Left ventricle myocardium inferior (tissue), 1 donor: ENCODE measurements at regions not wholly inside any gene's neighbourhood (a gene's known extent, or its start where the extent isn't known, plus 50 kb on each side); places are given as distances from the start of the nearest gene placed in this dataset.

Source experiments
- DNase-seq: peaks from one replicate; pipeline ENCODE4 v3.0.0-alpha.2; 2020
- H3K27ac ChIP-seq: fragments of 200-600 bp; replicated peaks from 2 replicates; pipeline ENCODE4 v1.8.0; 2021
- H3K27me3 ChIP-seq: fragments of 200-600 bp; 2 replicates; pipeline ENCODE4 v1.8.0; 2021; ENCODE audit warnings: low read depth
- H3K36me3 ChIP-seq: fragments of 200-600 bp; 2 replicates; pipeline ENCODE4 v1.8.0; 2021
- H3K4me1 ChIP-seq: fragments of 200-600 bp; 2 replicates; pipeline ENCODE4 v1.8.0; 2021
- H3K4me3 ChIP-seq: fragments of 200-600 bp; 2 replicates; pipeline ENCODE4 v1.8.0; 2021; ENCODE audit warnings: mild to moderate bottlenecking, moderate library complexity
- H3K9me3 ChIP-seq: fragments of 200-600 bp; replicated peaks from 2 replicates; pipeline ENCODE4 v1.8.0; 2021
- intact Hi-C: fragments of 100-400 bp; cut with micrococcal nuclease; formaldehyde crosslinking; loops from one replicate; pipeline ENCODE4 v1.11.0; 2022
- TF ChIP-seq, protein P1 (sequence below): fragments of 200-600 bp; IDR thresholded peaks from 2 replicates; pipeline ENCODE4 v1.8.0; 2021; ENCODE audit warnings: antibody characterized with exemption, mild to moderate bottlenecking, borderline replicate concordance
- donor health status: DM: no; HTN: yes; CAD: no; lungs with severe emphysema.

DNA sequence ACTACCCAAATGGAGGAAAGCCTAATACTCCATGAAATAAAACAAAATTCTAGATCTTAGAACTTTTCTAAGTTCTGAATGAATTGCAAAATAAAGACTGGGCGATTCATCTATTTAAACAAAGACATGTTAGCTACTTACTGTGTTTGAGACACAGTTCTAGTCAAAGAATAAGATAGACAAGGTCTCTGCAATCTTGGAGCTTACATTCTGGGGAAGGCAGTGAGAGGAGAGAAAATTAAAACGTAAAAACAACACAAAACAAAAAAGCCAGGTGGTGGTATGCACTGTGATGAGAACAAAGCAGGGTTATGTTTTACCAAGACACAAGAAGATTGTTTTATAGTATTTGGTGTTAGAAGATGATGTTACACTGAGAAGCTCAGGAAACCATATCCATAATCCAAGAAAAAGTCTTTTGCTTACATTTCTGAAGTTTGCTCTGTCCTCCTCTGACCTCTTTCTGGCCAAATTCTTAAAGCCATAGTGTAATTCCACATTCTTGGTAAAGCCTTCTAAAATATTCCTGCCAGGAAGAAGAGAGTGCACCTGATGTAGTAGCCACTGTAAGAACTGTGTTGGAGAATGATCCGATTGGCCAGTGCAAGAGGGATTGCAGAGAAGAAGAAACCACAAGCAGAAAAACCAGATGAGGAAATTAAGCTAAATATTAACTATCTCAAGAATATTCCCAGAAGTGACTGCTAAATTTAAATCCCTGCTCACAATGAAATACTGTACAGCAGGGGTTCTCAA is 218.4 kb downstream of the PCSK1 start:
- peaks cover 4% of the 10 kb centered on the region for H3K9me3 ChIP-seq
- no peak for DNase-seq
- intact Hi-C loops: no loop called here
- H3K36me3 ChIP-seq: no peaks in the 10 kb centered on the region
- no peak overlapping the region for H3K27ac ChIP-seq
- H3K4me1 ChIP-seq: no peaks in the 10 kb centered on the region
- no peak overlapping the region for H3K4me3 ChIP-seq
- no peaks in the 10 kb centered on the region for H3K27me3 ChIP-seq
- TF ChIP-seq, protein P1, sequence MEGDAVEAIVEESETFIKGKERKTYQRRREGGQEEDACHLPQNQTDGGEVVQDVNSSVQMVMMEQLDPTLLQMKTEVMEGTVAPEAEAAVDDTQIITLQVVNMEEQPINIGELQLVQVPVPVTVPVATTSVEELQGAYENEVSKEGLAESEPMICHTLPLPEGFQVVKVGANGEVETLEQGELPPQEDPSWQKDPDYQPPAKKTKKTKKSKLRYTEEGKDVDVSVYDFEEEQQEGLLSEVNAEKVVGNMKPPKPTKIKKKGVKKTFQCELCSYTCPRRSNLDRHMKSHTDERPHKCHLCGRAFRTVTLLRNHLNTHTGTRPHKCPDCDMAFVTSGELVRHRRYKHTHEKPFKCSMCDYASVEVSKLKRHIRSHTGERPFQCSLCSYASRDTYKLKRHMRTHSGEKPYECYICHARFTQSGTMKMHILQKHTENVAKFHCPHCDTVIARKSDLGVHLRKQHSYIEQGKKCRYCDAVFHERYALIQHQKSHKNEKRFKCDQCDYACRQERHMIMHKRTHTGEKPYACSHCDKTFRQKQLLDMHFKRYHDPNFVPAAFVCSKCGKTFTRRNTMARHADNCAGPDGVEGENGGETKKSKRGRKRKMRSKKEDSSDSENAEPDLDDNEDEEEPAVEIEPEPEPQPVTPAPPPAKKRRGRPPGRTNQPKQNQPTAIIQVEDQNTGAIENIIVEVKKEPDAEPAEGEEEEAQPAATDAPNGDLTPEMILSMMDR: no peak

DNA sequence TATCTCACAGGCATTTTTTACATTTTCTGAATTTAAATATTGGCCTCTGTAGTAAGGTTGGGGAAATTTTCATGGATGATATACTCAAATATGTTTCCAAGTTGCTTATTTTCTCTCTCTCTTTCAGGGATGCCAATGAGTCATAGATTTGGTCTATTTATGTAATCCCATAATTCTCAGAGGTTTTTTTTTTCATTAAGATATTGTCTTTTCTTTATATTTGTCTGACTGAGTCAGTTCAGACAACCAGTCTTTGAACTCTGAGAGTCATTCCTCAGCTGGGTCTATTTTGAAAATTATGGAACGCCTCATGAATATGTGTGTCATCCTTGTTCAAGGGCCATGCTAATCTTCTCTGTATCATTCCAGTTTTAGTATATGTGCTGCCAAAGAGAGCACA is 223.2 kb downstream of the PCSK1 start:
- TF ChIP-seq, protein P1: no peak
- no peaks in the 10 kb centered on the region for H3K4me1 ChIP-seq
- no peak overlapping the region for H3K27ac ChIP-seq
- intact Hi-C loops: no loop called here
- no peak for DNase-seq
- peaks cover 43% of the 10 kb centered on the region for H3K9me3 ChIP-seq
- no peaks in the 10 kb centered on the region for H3K27me3 ChIP-seq
- H3K36me3 ChIP-seq: no peaks in the 10 kb centered on the region
- no peak overlapping the region for H3K4me3 ChIP-seq

DNA sequence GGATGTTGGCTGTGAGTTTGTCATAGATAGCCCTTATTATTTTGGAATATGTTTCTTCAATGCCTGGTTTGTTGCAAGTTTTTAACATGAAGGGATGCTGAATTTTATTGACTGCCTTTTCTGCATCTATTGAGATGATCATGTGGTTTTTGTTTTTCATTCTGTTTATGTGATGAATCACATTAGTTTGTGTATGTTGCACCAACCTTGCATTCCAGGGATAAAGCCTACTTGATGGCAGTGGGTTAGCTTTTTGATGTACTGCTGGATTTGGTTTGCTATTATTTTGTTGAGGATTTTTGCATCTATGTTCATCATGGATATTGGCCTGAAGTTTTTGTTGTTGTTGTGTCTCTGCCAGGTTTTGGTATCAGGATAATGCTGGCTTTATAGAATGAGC is 225.6 kb downstream of the PCSK1 start:
- intact Hi-C loops: no loop called here
- DNase-seq: no peak
- H3K9me3 ChIP-seq: peaks cover 43% of the 10 kb centered on the region
- no peaks in the 10 kb centered on the region for H3K27me3 ChIP-seq
- TF ChIP-seq, protein P1: no peak
- no peaks in the 10 kb centered on the region for H3K36me3 ChIP-seq
- no peak overlapping the region for H3K4me3 ChIP-seq
- no peak overlapping the region for H3K27ac ChIP-seq
- no peaks in the 10 kb centered on the region for H3K4me1 ChIP-seq

DNA sequence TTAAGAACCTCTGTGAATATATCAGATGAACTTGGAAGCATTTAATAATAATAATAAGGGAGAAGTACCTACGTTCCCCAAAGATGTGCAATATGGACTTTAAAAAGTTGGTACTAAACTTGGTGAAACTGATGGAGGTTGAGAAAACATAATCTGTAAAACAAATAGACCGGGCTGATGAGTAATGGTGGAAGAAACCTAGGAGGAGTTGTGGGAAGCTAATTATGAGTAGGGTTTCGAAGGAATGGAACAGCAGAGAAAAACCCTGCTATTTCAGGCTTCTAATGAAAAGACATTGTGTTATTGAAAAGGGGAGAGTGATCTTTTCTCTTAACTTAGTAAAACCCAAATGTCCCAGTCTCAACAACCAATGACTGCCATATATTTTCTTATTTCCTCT is 229.3 kb downstream of the PCSK1 start:
- Histone ChIP-seq H3K27ac (no peak overlapping the region), H3K36me3 (no peaks in the 10 kb centered on the region), H3K27me3 (no peaks in the 10 kb centered on the region), H3K9me3 (peaks cover 31% of the 10 kb centered on the region), H3K4me1 (no peaks in the 10 kb centered on the region), H3K4me3 (no peak overlapping the region)
- TF ChIP-seq, protein P1: no peak
- intact Hi-C loops: no loop called here
- no peak for DNase-seq

DNA sequence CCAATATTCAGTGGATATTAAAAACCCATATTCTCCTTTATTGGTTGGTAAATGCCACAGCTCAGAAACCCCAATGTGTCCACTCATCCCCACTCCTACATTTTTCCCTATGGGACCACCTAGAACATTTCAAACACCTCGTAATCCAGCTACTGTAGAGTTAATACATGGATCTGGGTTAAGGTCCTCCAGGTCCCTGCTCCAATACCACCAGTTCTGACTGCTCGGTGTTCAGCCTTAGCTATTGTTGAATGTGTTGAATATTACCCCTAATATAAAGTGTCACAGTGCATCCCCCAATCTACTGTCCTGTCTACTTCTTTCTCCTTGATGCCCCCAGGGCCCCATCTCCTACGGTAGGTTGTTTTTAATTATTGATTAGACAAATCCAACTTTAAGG is 231.5 kb downstream of the PCSK1 start:
- no peak for DNase-seq
- Histone ChIP-seq H3K4me1 (no peaks in the 10 kb centered on the region), H3K9me3 (peaks cover 8% of the 10 kb centered on the region), H3K36me3 (no peaks in the 10 kb centered on the region), H3K4me3 (no peak overlapping the region), H3K27ac (no peak overlapping the region), H3K27me3 (no peaks in the 10 kb centered on the region)
- intact Hi-C loops: no loop called here
- TF ChIP-seq, protein P1: no peak
